ENCODE measurements at regions not wholly inside any gene's neighbourhood (a gene's known extent, or its start where the extent isn't known, plus 50 kb on each side); places are given as distances from the start of the nearest gene placed in this dataset.

DNA sequence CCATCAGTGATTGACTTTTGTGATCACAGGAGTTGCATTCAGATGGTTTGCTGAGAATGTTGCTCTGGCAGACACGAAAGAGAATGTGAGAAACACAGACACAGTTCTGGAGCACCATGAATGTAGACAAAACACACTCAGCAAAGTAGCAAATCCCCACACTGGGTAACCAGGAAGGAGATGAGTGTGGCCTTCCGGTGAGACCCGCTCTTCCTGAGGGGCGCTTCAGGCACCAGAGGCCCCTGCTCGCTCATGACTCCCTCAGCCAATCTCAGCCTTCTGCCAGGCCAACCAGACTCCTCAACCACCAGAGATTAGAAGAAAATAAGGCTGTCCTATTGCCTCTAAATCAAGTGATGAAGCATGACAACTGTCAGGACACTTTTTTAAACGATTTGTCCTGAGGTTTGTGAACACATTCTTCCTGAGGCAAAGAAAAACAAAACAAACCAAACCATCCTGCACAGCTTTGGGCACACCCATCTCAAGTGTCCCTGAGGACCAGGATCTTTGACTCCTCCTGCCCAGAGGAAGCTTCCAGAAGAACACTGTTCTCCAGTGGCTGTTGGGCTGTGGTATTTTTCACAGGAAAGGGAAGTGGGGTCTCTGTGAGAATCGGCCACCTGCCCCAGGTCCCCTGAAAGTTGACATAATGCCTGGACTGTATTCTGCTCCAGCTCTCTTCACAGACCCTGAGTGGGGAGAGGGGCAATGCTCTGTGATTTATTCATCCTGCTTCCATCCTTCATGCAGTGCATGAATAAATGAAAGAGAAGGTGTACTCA, 152.8 kb downstream of the BCL11A start:
- Histone ChIP-seq H3K36me3 (ENCODE audit: low read depth) (no peaks in the 10 kb centered on the region), H4K20me1 (ENCODE audit: insufficient read depth) (no peaks in the 10 kb centered on the region), H3K27ac (no peak overlapping the region), H3K4me1 (replicated peaks; ENCODE audit: insufficient read depth) (no peaks in the 10 kb centered on the region), H3K4me2 (no peak overlapping the region), H3K79me2 (ENCODE audit: low read depth) (no peaks in the 10 kb centered on the region), H3K9me2 (ENCODE audit: insufficient read depth) (no peaks in the 10 kb centered on the region), H3K4me3 (no peak overlapping the region), H3K9me3 (ENCODE audit: insufficient read depth, low read depth) (no peaks in the 10 kb centered on the region), H3F3A (ENCODE audit: insufficient read depth, low read depth) (no peaks in the 10 kb centered on the region), H2AFZ (no peak overlapping the region), H3K27me3 (ENCODE audit: insufficient read depth, low read depth) (peaks cover 73% of the 10 kb centered on the region)
- ChIA-PET CTCF (no interaction called here), POLR2A (ENCODE audit: unreplicated experiment) (no interaction called here)
- no TSS peak for BruUV-seq (replicated peaks)
- intact Hi-C loops (cut with micrococcal nuclease; ENCODE audit: unreplicated experiment): no loop called here
- TF ChIP-seq, protein P1, sequence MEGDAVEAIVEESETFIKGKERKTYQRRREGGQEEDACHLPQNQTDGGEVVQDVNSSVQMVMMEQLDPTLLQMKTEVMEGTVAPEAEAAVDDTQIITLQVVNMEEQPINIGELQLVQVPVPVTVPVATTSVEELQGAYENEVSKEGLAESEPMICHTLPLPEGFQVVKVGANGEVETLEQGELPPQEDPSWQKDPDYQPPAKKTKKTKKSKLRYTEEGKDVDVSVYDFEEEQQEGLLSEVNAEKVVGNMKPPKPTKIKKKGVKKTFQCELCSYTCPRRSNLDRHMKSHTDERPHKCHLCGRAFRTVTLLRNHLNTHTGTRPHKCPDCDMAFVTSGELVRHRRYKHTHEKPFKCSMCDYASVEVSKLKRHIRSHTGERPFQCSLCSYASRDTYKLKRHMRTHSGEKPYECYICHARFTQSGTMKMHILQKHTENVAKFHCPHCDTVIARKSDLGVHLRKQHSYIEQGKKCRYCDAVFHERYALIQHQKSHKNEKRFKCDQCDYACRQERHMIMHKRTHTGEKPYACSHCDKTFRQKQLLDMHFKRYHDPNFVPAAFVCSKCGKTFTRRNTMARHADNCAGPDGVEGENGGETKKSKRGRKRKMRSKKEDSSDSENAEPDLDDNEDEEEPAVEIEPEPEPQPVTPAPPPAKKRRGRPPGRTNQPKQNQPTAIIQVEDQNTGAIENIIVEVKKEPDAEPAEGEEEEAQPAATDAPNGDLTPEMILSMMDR (conservative IDR thresholded peaks at IDR 0.05): no peak
- no peak for TF ChIP-seq EZH2 (IDR thresholded peaks at IDR 0.05; ENCODE audit: low read depth)
- no peak for DNase-seq

DNA sequence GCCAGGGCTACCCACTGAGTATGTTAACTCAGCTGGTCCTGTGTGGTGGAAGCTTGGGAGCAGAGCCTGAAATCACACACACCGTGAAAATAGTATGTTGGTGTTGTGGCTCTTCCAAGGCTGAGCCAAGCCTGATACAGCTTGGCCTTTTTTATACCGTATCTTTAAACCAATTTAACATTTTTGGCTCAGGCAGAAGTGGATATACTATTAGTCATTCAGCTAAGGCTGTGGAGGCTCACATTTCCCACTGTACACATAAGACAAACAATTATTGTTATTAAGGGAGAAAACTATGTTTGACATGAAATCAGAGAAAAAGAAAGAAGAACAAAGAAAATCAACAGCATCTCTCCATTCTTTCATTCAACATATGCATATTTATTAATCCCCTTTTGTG, 159.0 kb downstream of the BCL11A start:
- Histone ChIP-seq H3K27ac (no peak overlapping the region), H3K4me2 (no peak overlapping the region), H3K79me2 (ENCODE audit: low read depth) (no peaks in the 10 kb centered on the region), H3K4me1 (replicated peaks; ENCODE audit: insufficient read depth) (no peaks in the 10 kb centered on the region), H3K9me2 (ENCODE audit: insufficient read depth) (no peaks in the 10 kb centered on the region), H3K9me3 (ENCODE audit: insufficient read depth, low read depth) (no peaks in the 10 kb centered on the region), H3K36me3 (ENCODE audit: low read depth) (no peaks in the 10 kb centered on the region), H4K20me1 (ENCODE audit: insufficient read depth) (0 out of 2 replicates have a peak, but pooled peaks cover 4% of the 10 kb centered on the region), H2AFZ (no peak overlapping the region), H3K4me3 (no peak overlapping the region), H3K27me3 (ENCODE audit: insufficient read depth, low read depth) (peaks cover 74% of the 10 kb centered on the region), H3F3A (ENCODE audit: insufficient read depth, low read depth) (no peaks in the 10 kb centered on the region)
- no peak for DNase-seq
- CTCF ChIA-PET: no interaction called here
- intact Hi-C loops (cut with micrococcal nuclease; ENCODE audit: unreplicated experiment): no loop called here
- no TSS peak for BruUV-seq (replicated peaks)
- POLR2A ChIA-PET (ENCODE audit: unreplicated experiment): no interaction called here
- TF ChIP-seq EZH2 (IDR thresholded peaks at IDR 0.05; ENCODE audit: low read depth): no peak
- TF ChIP-seq, protein P1 (conservative IDR thresholded peaks at IDR 0.05): no peak

DNA sequence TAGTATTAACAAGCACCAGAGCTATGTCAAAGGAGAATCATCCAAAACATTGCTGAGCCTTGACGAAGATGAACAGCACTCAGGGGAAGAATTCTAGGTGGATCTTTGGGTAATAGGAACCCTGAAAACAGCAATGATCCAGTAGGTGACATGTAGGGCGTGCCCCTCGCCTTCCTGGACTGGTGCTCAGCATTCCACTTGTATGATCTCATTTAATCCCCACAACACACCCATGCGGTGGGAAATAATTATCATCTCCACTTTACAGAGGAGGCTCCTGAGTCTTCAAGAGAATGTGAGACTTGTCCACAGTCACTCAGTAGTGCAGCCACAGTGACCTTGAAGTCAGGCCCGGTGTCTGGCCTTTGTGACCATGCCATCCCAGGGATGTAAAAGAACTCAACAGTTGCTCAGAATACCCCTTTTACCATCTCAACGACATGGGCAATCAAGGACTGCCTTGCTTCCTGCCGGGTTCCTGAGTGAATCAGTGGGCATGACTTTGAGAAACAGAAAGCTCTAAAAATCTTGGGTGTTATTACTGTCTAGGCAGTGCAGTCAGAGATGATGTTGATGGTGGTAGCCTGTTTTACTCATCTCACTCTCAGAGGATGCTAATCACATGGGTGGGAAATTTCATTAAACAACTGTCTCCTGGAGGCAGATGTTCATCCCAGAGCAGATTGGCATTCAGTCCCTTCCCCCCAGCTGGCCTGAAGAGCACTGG, 161.6 kb downstream of the BCL11A start:
- no TSS peak for BruUV-seq (replicated peaks)
- H3K27me3 ChIP-seq (ENCODE audit: insufficient read depth, low read depth): peaks cover 68% of the 10 kb centered on the region
- no peak overlapping the region for H3K4me3 ChIP-seq
- DNase-seq: no peak
- H3K9me3 ChIP-seq (ENCODE audit: insufficient read depth, low read depth): no peaks in the 10 kb centered on the region
- ChIA-PET POLR2A (ENCODE audit: unreplicated experiment) (no interaction called here), CTCF (no interaction called here)
- no peaks in the 10 kb centered on the region for H3K4me1 ChIP-seq (replicated peaks; ENCODE audit: insufficient read depth)
- H2AFZ ChIP-seq: no peak overlapping the region
- H3K79me2 ChIP-seq (ENCODE audit: low read depth): no peaks in the 10 kb centered on the region
- no peaks in the 10 kb centered on the region for H3K36me3 ChIP-seq (ENCODE audit: low read depth)
- H3K4me2 ChIP-seq: no peak overlapping the region
- no peaks in the 10 kb centered on the region for H3K9me2 ChIP-seq (ENCODE audit: insufficient read depth)
- H3F3A ChIP-seq (ENCODE audit: insufficient read depth, low read depth): no peaks in the 10 kb centered on the region
- no peak overlapping the region for H3K27ac ChIP-seq
- TF ChIP-seq EZH2 (IDR thresholded peaks at IDR 0.05; ENCODE audit: low read depth): no peak
- TF ChIP-seq, protein P1 (conservative IDR thresholded peaks at IDR 0.05): no peak
- intact Hi-C loops (cut with micrococcal nuclease; ENCODE audit: unreplicated experiment): no loop called here
- H4K20me1 ChIP-seq (ENCODE audit: insufficient read depth): 0 out of 2 replicates have a peak, but pooled peaks cover 4% of the 10 kb centered on the region

All from PC-9 (cell line).